ENCODE measurements at regions not wholly inside any gene's neighbourhood (a gene's known extent, or its start where the extent isn't known, plus 50 kb on each side); places are given as distances from the start of the nearest gene placed in this dataset.

GRCh38 chr6:148082696-148083095 is 259.9 kb upstream of the SASH1 start:
- DNase-seq (ENCODE audit: low spot score) (no peak), FAIRE-seq (no peak)

- FAIRE-seq (no peak), DNase-seq (ENCODE audit: low spot score) (no peak)
These were observed 256.9 kb upstream of the SASH1 start for GRCh38 chr6:148085631-148086331.

GRCh38 chr6:148086386-148086785 is 256.3 kb upstream of the SASH1 start:
- no peak for DNase-seq (ENCODE audit: low spot score)
- FAIRE-seq: no peak

- DNase-seq (ENCODE audit: low spot score) (no peak), FAIRE-seq (no peak)
These were observed 255.8 kb upstream of the SASH1 start for GRCh38 chr6:148086843-148087242.

GRCh38 chr6:148087659-148088058 is 255.0 kb upstream of the SASH1 start:
- DNase-seq (ENCODE audit: low spot score) (no peak), FAIRE-seq (no peak)

GRCh38 chr6:148090326-148090725 is 252.3 kb upstream of the SASH1 start:
- DNase-seq (ENCODE audit: low spot score): no peak
- no peak for FAIRE-seq

- FAIRE-seq: no peak
- DNase-seq (ENCODE audit: low spot score): no peak
These were observed 251.2 kb upstream of the SASH1 start for GRCh38 chr6:148091394-148091793.

GRCh38 chr6:148103436-148103835 is 239.2 kb upstream of the SASH1 start:
- DNase-seq (ENCODE audit: low spot score): no peak
- FAIRE-seq: no peak

- DNase-seq (ENCODE audit: low spot score) (no peak), FAIRE-seq (no peak)
These were observed 238.5 kb upstream of the SASH1 start for GRCh38 chr6:148104131-148104530.

- no peak for DNase-seq (ENCODE audit: low spot score)
- no peak for FAIRE-seq
These were observed 236.9 kb upstream of the SASH1 start for GRCh38 chr6:148105695-148106094.

- no peak for DNase-seq (ENCODE audit: low spot score)
These were observed 234.7 kb upstream of the SASH1 start for GRCh38 chr6:148107911-148108310.

GRCh38 chr6:148109732-148110131 is 232.9 kb upstream of the SASH1 start:
- DNase-seq (ENCODE audit: low spot score): no peak
- no peak for FAIRE-seq

More at GRCh38 chr6:148107911-148108310, 234.7 kb upstream of the SASH1 start:
- FAIRE-seq: no peak

- no peak for FAIRE-seq
- no peak for DNase-seq (ENCODE audit: low spot score)
These were observed 231.7 kb upstream of the SASH1 start for GRCh38 chr6:148110925-148111324.

- FAIRE-seq: no peak
- peak; percentile 18 for DNase-seq (ENCODE audit: low spot score)
These were observed 229.8 kb upstream of the SASH1 start for GRCh38 chr6:148112851-148113319.

- DNase-seq (ENCODE audit: low spot score) (no peak), FAIRE-seq (no peak)
These were observed 226.6 kb upstream of the SASH1 start for GRCh38 chr6:148116001-148116400.

GRCh38 chr6:148118244-148118643 is 224.4 kb upstream of the SASH1 start:
- no peak for FAIRE-seq
- no peak for DNase-seq (ENCODE audit: low spot score)

GRCh38 chr6:148128014-148128730 is 214.5 kb upstream of the SASH1 start:
- DNase-seq (ENCODE audit: low spot score): no peak

GRCh38 chr6:148134592-148134991 is 208.0 kb upstream of the SASH1 start:
- no peak for FAIRE-seq

More at GRCh38 chr6:148128014-148128730, 214.5 kb upstream of the SASH1 start:
- no peak for FAIRE-seq

GRCh38 chr6:148136586-148136985 is 206.1 kb upstream of the SASH1 start:
- FAIRE-seq: no peak
- DNase-seq (ENCODE audit: low spot score): no peak

More at GRCh38 chr6:148134592-148134991, 208.0 kb upstream of the SASH1 start:
- DNase-seq (ENCODE audit: low spot score): no peak

GRCh38 chr6:148137652-148138051 is 205.0 kb upstream of the SASH1 start:
- no peak for DNase-seq (ENCODE audit: low spot score)
- no peak for FAIRE-seq

- FAIRE-seq: no peak
- no peak for DNase-seq (ENCODE audit: low spot score)
These were observed 204.1 kb upstream of the SASH1 start for GRCh38 chr6:148138573-148138972.

- no peak for DNase-seq (ENCODE audit: low spot score)
- FAIRE-seq: no peak
These were observed 201.7 kb upstream of the SASH1 start for GRCh38 chr6:148140772-148141557.
